ENCODE measurements at regions not wholly inside any gene's neighbourhood (a gene's known extent, or its start where the extent isn't known, plus 50 kb on each side); places are given as distances from the start of the nearest gene placed in this dataset.

- TF ChIP-seq CTCF (IDR thresholded peaks at IDR 0.05), result no peak
- TF ChIP-seq POLR2A (IDR thresholded peaks at IDR 0.05), result no peak
Measured at GRCh38 chr16:59336136-59336695, 602.1 kb upstream of the GOT2 start.

Measured in uterus (tissue), 2 donors.